ENCODE measurements at regions not wholly inside any gene's neighbourhood (a gene's known extent, or its start where the extent isn't known, plus 50 kb on each side); places are given as distances from the start of the nearest gene placed in this dataset.

DNA sequence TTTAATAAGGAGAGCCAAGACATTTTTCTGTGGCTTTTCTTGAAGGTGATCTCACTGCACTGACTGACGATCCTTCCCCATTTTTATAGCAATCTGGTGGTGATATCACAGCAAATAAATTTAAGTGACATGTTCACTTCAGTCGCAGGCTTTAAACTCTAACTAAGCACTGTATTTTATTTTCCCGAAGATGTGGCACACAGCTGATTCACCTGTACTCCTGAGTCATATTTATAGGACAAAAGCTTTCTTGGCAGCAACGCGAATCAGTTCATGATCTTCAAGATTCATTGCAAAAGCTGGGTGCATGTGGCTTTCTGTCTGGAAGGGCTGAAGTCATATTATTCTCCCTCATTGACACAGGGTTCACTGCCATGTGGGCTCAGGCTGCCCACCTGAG is 79.8 kb upstream of the TUNAR start:
- TF ChIP-seq, protein P1, sequence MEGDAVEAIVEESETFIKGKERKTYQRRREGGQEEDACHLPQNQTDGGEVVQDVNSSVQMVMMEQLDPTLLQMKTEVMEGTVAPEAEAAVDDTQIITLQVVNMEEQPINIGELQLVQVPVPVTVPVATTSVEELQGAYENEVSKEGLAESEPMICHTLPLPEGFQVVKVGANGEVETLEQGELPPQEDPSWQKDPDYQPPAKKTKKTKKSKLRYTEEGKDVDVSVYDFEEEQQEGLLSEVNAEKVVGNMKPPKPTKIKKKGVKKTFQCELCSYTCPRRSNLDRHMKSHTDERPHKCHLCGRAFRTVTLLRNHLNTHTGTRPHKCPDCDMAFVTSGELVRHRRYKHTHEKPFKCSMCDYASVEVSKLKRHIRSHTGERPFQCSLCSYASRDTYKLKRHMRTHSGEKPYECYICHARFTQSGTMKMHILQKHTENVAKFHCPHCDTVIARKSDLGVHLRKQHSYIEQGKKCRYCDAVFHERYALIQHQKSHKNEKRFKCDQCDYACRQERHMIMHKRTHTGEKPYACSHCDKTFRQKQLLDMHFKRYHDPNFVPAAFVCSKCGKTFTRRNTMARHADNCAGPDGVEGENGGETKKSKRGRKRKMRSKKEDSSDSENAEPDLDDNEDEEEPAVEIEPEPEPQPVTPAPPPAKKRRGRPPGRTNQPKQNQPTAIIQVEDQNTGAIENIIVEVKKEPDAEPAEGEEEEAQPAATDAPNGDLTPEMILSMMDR (IDR thresholded peaks at IDR 0.05; ENCODE audit: low read length) = no peak
- TF ChIP-seq EZH2 (IDR thresholded peaks at IDR 0.05; ENCODE audit: borderline replicate concordance, low read length) = no peak
